Pancreas (tissue), 10 donors: ENCODE measurements at regions not wholly inside any gene's neighbourhood (a gene's known extent, or its start where the extent isn't known, plus 50 kb on each side); places are given as distances from the start of the nearest gene placed in this dataset.

Experiments
- ATAC-seq, 4 donors: fragments of 200-7000 bp; cut with Tn5 transposase; one replicate each; pipeline versions ENCODE4 v1.8.0 to v1.9.1; 2020; ENCODE audit warnings: mild to moderate bottlenecking in 4 of 4, moderate library complexity in 4 of 4
- DNase-seq, 6 donors: peaks; one replicate each; pipeline ENCODE4 v3.0.0-alpha.2; 2020
- FAIRE-seq: peaks from 2 replicates; lab custom pipeline; 2012; peaks lifted over from hg19 to GRCh38; lab: Jason Lieb, UNC
- H3K27ac ChIP-seq, 4 donors: fragments of 200-600 bp; sonication (generic); 1 replicate in 3 of 4; 2 replicates in 1 of 4; pipeline versions ENCODE4 v1.5.0 to v1.8.0; 2020
- H3K27me3 ChIP-seq, 4 donors: fragments of 200-600 bp; one replicate each; pipeline ENCODE4 v1.8.0; 2021
- H3K36me3 ChIP-seq, 3 donors: fragments of 200-600 bp; sonication (generic) in 1 of 3; one replicate each; pipeline versions ENCODE4 v1.5.0 to v1.8.0; 2020 to 2021
- H3K4me1 ChIP-seq, 3 donors: fragments of 200-600 bp; one replicate each; pipeline ENCODE4 v1.8.0; 2021
- H3K4me3 ChIP-seq, 4 donors: fragments of 200-600 bp; sonication (generic) in 2 of 4; one replicate each; pipeline versions ENCODE4 v1.5.0 to v1.8.0; 2020 to 2021
- H3K9me3 ChIP-seq, 4 donors: fragments of 200-600 bp; one replicate each; pipeline ENCODE4 v1.8.0; 2021
- CTCF ChIP-seq, 4 donors: fragments of 200-600 bp; sonication (generic) in 3 of 4; IDR thresholded peaks; one replicate each; pipeline versions ENCODE4 v1.5.0 to v1.8.0; 2021; ENCODE audit warnings: antibody characterized with exemption in 4 of 4
- WGBS, 2 donors: extraction: QIAGEN DNeasy Blood & Tissue Kit; methylation state at CpG; one replicate each; pipeline ENCODE4 v1.1.7; 2013; 5-methylcytosine and 5-hydroxymethylcytosine counted together
- intact Hi-C, 3 donors: fragments of 100-400 bp; cut with DNase I; formaldehyde crosslinking; loops; one replicate each; pipeline versions ENCODE4 v1.11.1 to v1.14.2; 2022
- donor health status: healthy with polysubstance abuse.
- donor health status: DM: no; HTN: no; CAD: no; lungs with moderate emphysema.
- donor health status: DM: no; HTN: no; CAD: no.
- donor health status: control.
- donor health status: control.
- donor health status: Bipolar disorder and iron deficiency.
- donor health status: DM: yes; HTN: yes; CAD: no.
- donor health status: DM: no; HTN: no; CAD: no.
- donor health status: DM: no; HTN: no; CAD: no.
- donor health status: DM: yes; HTN: yes; CAD: no.

- Histone ChIP-seq H3K27ac (no peak overlapping the region), H3K9me3 (no peaks in the 10 kb centered on the region), H3K36me3 (no peaks in the 10 kb centered on the region), H3K4me3 (no peak overlapping the region), H3K4me1 (no peaks in the 10 kb centered on the region), H3K27me3 (no peaks in the 10 kb centered on the region)
- no peak for DNase-seq
- no peak for FAIRE-seq
- 68 to 81% methylated on average over 4 of the region's 4 CpGs for WGBS, 2 donors
- no peak for ATAC-seq
- TF ChIP-seq CTCF (IDR thresholded peaks at IDR 0.05), result no peak
- intact Hi-C loops, result no loop called here
These were observed 72.7 kb upstream of the TMEM106B start for GRCh38 chr7:12138421-12138820.

GRCh38 chr7:12139416-12139815 is 71.7 kb upstream of the TMEM106B start:
- no peak for TF ChIP-seq CTCF (IDR thresholded peaks at IDR 0.05)
- ATAC-seq, result no peak
- Histone ChIP-seq H3K27ac (no peak overlapping the region), H3K36me3 (no peaks in the 10 kb centered on the region), H3K9me3 (no peaks in the 10 kb centered on the region), H3K27me3 (no peaks in the 10 kb centered on the region), H3K4me3 (no peak overlapping the region), H3K4me1 (no peaks in the 10 kb centered on the region)
- FAIRE-seq, result no peak
- WGBS, 2 donors, result 73 to 78% methylated on average over 6 of the region's 6 CpGs
- no peak for DNase-seq
- intact Hi-C loops, result no loop called here

- H3K4me1 ChIP-seq, result no peaks in the 10 kb centered on the region
- no peaks in the 10 kb centered on the region for H3K27me3 ChIP-seq
- FAIRE-seq (no peak), DNase-seq (no peak), ATAC-seq (no peak)
- no peaks in the 10 kb centered on the region for H3K36me3 ChIP-seq
- H3K27ac ChIP-seq, result no peak overlapping the region
- WGBS, 2 donors, result 47 to 66% methylated on average over 2 of the region's 2 CpGs
- no peaks in the 10 kb centered on the region for H3K9me3 ChIP-seq
- intact Hi-C loops, result no loop called here
- TF ChIP-seq CTCF (IDR thresholded peaks at IDR 0.05), result no peak
- no peak overlapping the region for H3K4me3 ChIP-seq
These were observed 64.3 kb upstream of the TMEM106B start for GRCh38 chr7:12146813-12147212.

- no peaks in the 10 kb centered on the region for H3K27me3 ChIP-seq
- H3K9me3 ChIP-seq, result no peaks in the 10 kb centered on the region
- no peak for TF ChIP-seq CTCF (IDR thresholded peaks at IDR 0.05)
- H3K4me3 ChIP-seq, result no peak overlapping the region
- intact Hi-C loops, result no loop called here
- DNase-seq (no peak), FAIRE-seq (peak; percentile 29), ATAC-seq (no peak)
- H3K27ac ChIP-seq, result no peak overlapping the region
- H3K36me3 ChIP-seq, result no peaks in the 10 kb centered on the region
- WGBS, 2 donors, result 58 to 76% methylated on average over 5 of the region's 5 CpGs
- H3K4me1 ChIP-seq, result no peaks in the 10 kb centered on the region
These were observed 58.7 kb upstream of the TMEM106B start for GRCh38 chr7:12152196-12152918.

- Histone ChIP-seq H3K4me3 (no peak overlapping the region), H3K4me1 (no peaks in the 10 kb centered on the region), H3K27ac (no peak overlapping the region), H3K36me3 (no peaks in the 10 kb centered on the region), H3K27me3 (no peaks in the 10 kb centered on the region), H3K9me3 (no peaks in the 10 kb centered on the region)
- WGBS, 2 donors, result 62 to 77% methylated on average over 1 of the region's 1 CpG
- DNase-seq, result no peak
- intact Hi-C loops, result no loop called here
- FAIRE-seq, result no peak
- no peak for ATAC-seq
- TF ChIP-seq CTCF (IDR thresholded peaks at IDR 0.05), result no peak
These were observed 57.0 kb upstream of the TMEM106B start for GRCh38 chr7:12154119-12154518.
